ENCODE measurements at regions not wholly inside any gene's neighbourhood (a gene's known extent, or its start where the extent isn't known, plus 50 kb on each side); places are given as distances from the start of the nearest gene placed in this dataset.

GRCh38 chr3:24722087-24722486, 227.4 kb upstream of the THRB start:
- H3K4me2 ChIP-seq (ENCODE audit: insufficient read depth, low read length), result no peak overlapping the region
- CTCF ChIA-PET, result no interaction called here
- H3K9ac ChIP-seq (replicated peaks; ENCODE audit: extremely low read depth, insufficient read depth, low read length), result no peak overlapping the region
- no peak overlapping the region for H3K27ac ChIP-seq (ENCODE audit: insufficient read depth, low read depth, low read length)
- H3K27me3 ChIP-seq (ENCODE audit: control insufficient read depth in 2 of 2, insufficient read depth in 2 of 2, low read length in 2 of 2), result no peaks in the 10 kb centered on the region
- no TSS peak for BruUV-seq (replicated peaks)
- H3K79me2 ChIP-seq (ENCODE audit: control insufficient read depth, insufficient read depth, low read length), result no peaks in the 10 kb centered on the region
- POLR2A ChIA-PET, result no interaction called here
- FAIRE-seq, result no peak
- TF ChIP-seq JUN (IDR thresholded peaks at IDR 0.05; ENCODE audit: borderline replicate concordance, insufficient read depth, insufficient read length, low read depth) (no peak), GATA2 (IDR thresholded peaks at IDR 0.05; ENCODE audit: insufficient read depth, insufficient read length, low read depth, low read length) (no peak), EZH2 (IDR thresholded peaks at IDR 0.05; ENCODE audit: borderline replicate concordance, low read depth, low read length, severe bottlenecking) (no peak), CTCF (IDR thresholded peaks at IDR 0.05; ENCODE audit: extremely low read depth in 1 of 2, insufficient read depth in 1 of 2, low read depth in 1 of 2, low read length in 2 of 2) (no peak), MAX (IDR thresholded peaks at IDR 0.05; ENCODE audit: insufficient read depth, insufficient read length) (no peak), FOS (IDR thresholded peaks at IDR 0.05; ENCODE audit: borderline replicate concordance, insufficient read depth, low read length) (no peak), POLR2AphosphoS5 (IDR thresholded peaks at IDR 0.05; ENCODE audit: insufficient read depth, low read depth, low read length) (no peak), MYC (IDR thresholded peaks at IDR 0.05; ENCODE audit: low read depth, low read length) (no peak)
- H4K20me1 ChIP-seq (replicated peaks; ENCODE audit: control insufficient read depth, extremely low read depth, insufficient read depth, low read length), result no peaks in the 10 kb centered on the region
- no peak overlapping the region for H2AFZ ChIP-seq (ENCODE audit: low read depth, low read length)
- no peaks in the 10 kb centered on the region for H3K9me3 ChIP-seq (replicated peaks; ENCODE audit: control insufficient read depth, insufficient read depth, low read length)
- H3K4me3 ChIP-seq (replicated peaks in 1 of 3; ENCODE audit: insufficient read depth in 1 of 3, low read depth in 1 of 3, low read length in 3 of 3), result no peak overlapping the region
- no peak for DNase-seq (ENCODE audit: low read depth, low spot score)
- H3K36me3 ChIP-seq (ENCODE audit: control insufficient read depth in 2 of 2, extremely low read depth in 1 of 2, insufficient read depth in 2 of 2, low read length in 2 of 2), result no peaks in the 10 kb centered on the region
- intact Hi-C loops (cut with micrococcal nuclease) (no loop called here), dilution Hi-C loops (cut with MboI; ENCODE audit: extremely low pct_ligation_motif_present, low sequenced_read_pairs) (no loop called here)
- H3K4me1 ChIP-seq (ENCODE audit: control insufficient read depth, extremely low read depth, insufficient read depth, low read length), result no peaks in the 10 kb centered on the region
- no peaks in the 10 kb centered on the region for H3K9me1 ChIP-seq (replicated peaks; ENCODE audit: control insufficient read depth, extremely low read depth, insufficient read depth, low read length)

All from endothelial cell of umbilical vein (primary cell).